ENCODE measurements at regions not wholly inside any gene's neighbourhood (a gene's known extent, or its start where the extent isn't known, plus 50 kb on each side); places are given as distances from the start of the nearest gene placed in this dataset.

GRCh38 chr7:49324707-49325106 lies 400.4 kb downstream of the CDC14C start:
- TF ChIP-seq CTCF (IDR thresholded peaks at IDR 0.05) = no peak
- TF ChIP-seq EP300 (IDR thresholded peaks at IDR 0.05) = no peak

Data from upper lobe of left lung (tissue), 4 donors.